Gastroesophageal sphincter (tissue), 4 donors: ENCODE measurements at regions not wholly inside any gene's neighbourhood (a gene's known extent, or its start where the extent isn't known, plus 50 kb on each side); places are given as distances from the start of the nearest gene placed in this dataset.

ENCODE experiments used
- ATAC-seq: fragments of 150-250 bp; one replicate; pipeline ENCODE4 v1.9.1; 2016; ENCODE audit warnings: mild to moderate bottlenecking, moderate library complexity
- H3K27ac ChIP-seq, 4 donors: fragments of 200-600 bp; sonication (generic) in 3 of 4; 1 replicate in 3 of 4; 2 replicates in 1 of 4; pipeline ENCODE4 v1.5.1; 2016 to 2019
- H3K27me3 ChIP-seq: fragments of 200-600 bp; sonication (generic); one replicate; pipeline ENCODE4 v1.5.1; 2019
- H3K36me3 ChIP-seq, 2 donors: fragments of 200-600 bp; sonication (generic); one replicate each; pipeline ENCODE4 v1.5.1; 2019; ENCODE audit warnings: control low read depth in 1 of 2
- H3K4me1 ChIP-seq, 3 donors: fragments of 200-600 bp; sonication (generic); 1 replicate in 2 of 3; 2 replicates in 1 of 3; pipeline ENCODE4 v1.5.1; 2016 to 2019; ENCODE audit warnings: control low read depth in 2 of 3
- H3K4me3 ChIP-seq, 2 donors: fragments of 200-600 bp; sonication (generic); one replicate each; pipeline ENCODE4 v1.5.1; 2019; ENCODE audit warnings: mild to moderate bottlenecking in 1 of 2, moderate library complexity in 1 of 2
- H3K9me3 ChIP-seq, 3 donors: fragments of 200-600 bp; sonication (generic); one replicate each; pipeline ENCODE4 v1.5.1; 2017 to 2019; ENCODE audit warnings: control low read depth in 2 of 3
- EP300 ChIP-seq: sonication (generic); formaldehyde crosslinking; IDR thresholded peaks from one replicate; pipeline ENCODE4 v1.6.1; 2017; ENCODE audit warnings: antibody characterized with exemption, mild to moderate bottlenecking
- POLR2A ChIP-seq, 2 donors: fragments of 450-650 bp; IDR thresholded peaks; one replicate each; pipeline ENCODE4 v1.6.1; 2017; ENCODE audit warnings: antibody characterized with exemption in 2 of 2, mild to moderate bottlenecking in 2 of 2, moderate library complexity in 1 of 2
- POLR2AphosphoS5 ChIP-seq: sonication (generic); formaldehyde crosslinking; IDR thresholded peaks from one replicate; pipeline ENCODE4 v1.6.1; 2017; ENCODE audit warnings: antibody characterized with exemption
- WGBS, 2 donors: methylation state at CpG; one replicate each; pipeline ENCODE4 v1.1.5; 2018; ENCODE audit warnings: low coverage in 1 of 2; 5-methylcytosine and 5-hydroxymethylcytosine counted together
- TF ChIP-seq, protein P1 (sequence below), 4 experiments: fragments of 200-600 bp in 2 of 4; fragments of 450-650 bp in 2 of 4; sonication (generic) in 1 of 4; IDR thresholded peaks; one replicate each; pipeline ENCODE4 v1.5.1; 2017 to 2019; ENCODE audit warnings: antibody characterized with exemption in 4 of 4, mild to moderate bottlenecking in 2 of 4, moderate library complexity in 2 of 4

DNA sequence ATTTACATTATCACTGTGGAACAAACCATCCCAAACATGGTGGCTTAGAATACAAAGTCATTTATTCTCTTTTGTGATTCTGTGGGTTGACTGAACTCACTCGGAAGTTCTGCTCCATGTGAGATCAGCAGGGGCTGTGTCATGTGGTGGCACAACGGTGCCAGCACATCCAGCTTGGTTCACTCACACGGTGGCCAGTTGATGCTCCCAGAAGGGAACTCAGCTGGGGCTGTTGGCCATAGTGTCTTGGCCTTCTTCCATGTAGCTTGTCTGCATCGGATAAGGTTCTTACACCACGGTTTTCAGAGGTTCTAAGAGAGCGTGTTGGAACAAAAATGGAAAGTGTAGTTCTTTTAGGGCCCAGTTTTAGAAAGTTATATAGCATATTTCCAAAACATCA, 312.7 kb downstream of the DMRT2 start:
- no peaks in the 10 kb centered on the region for H3K4me1 ChIP-seq
- H3K4me3 ChIP-seq = no peak overlapping the region
- no peak for ATAC-seq
- WGBS, 2 donors = 70 to 80% methylated on average over 4 to 5 of the region's 6 CpGs
- TF ChIP-seq POLR2A (IDR thresholded peaks at IDR 0.05) (no peak), POLR2AphosphoS5 (no peak), EP300 (no peak)
- TF ChIP-seq, protein P1, sequence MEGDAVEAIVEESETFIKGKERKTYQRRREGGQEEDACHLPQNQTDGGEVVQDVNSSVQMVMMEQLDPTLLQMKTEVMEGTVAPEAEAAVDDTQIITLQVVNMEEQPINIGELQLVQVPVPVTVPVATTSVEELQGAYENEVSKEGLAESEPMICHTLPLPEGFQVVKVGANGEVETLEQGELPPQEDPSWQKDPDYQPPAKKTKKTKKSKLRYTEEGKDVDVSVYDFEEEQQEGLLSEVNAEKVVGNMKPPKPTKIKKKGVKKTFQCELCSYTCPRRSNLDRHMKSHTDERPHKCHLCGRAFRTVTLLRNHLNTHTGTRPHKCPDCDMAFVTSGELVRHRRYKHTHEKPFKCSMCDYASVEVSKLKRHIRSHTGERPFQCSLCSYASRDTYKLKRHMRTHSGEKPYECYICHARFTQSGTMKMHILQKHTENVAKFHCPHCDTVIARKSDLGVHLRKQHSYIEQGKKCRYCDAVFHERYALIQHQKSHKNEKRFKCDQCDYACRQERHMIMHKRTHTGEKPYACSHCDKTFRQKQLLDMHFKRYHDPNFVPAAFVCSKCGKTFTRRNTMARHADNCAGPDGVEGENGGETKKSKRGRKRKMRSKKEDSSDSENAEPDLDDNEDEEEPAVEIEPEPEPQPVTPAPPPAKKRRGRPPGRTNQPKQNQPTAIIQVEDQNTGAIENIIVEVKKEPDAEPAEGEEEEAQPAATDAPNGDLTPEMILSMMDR (IDR thresholded peaks at IDR 0.05) = no peak
- H3K36me3 ChIP-seq = no peaks in the 10 kb centered on the region
- no peaks in the 10 kb centered on the region for H3K27me3 ChIP-seq
- no peak overlapping the region for H3K27ac ChIP-seq
- H3K9me3 ChIP-seq = no peaks in the 10 kb centered on the region

DNA sequence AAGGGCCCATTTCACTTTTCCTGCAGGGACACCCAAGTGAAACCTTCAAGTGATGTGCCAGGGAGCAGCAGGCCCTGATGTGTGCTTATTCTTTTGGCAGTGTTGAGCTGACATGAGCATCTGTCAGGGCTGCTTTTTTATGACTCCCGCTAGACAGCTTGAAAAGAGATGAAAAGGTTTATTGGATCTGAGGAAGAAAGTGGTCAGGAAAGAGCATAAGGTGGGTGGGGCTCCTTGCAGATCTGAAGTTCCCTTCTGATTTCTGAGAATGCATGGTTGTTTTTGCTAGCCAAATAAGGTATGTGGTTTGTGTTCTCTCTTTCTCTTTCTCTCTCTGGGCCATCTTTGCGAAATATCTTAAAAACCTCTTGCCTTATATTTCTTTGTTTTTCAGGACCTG, 316.1 kb downstream of the DMRT2 start:
- Histone ChIP-seq H3K4me3 (no peak overlapping the region), H3K27ac (no peak overlapping the region), H3K36me3 (no peaks in the 10 kb centered on the region), H3K27me3 (no peaks in the 10 kb centered on the region), H3K4me1 (no peaks in the 10 kb centered on the region), H3K9me3 (no peaks in the 10 kb centered on the region)
- no peak for TF ChIP-seq POLR2AphosphoS5
- TF ChIP-seq EP300 = no peak
- TF ChIP-seq, protein P1 (IDR thresholded peaks at IDR 0.05) = no peak
- no peak for TF ChIP-seq POLR2A (IDR thresholded peaks at IDR 0.05)
- WGBS, 2 donors = 51 to 100% methylated on average over 1 to 2 of the region's 2 CpGs
- ATAC-seq = no peak

DNA sequence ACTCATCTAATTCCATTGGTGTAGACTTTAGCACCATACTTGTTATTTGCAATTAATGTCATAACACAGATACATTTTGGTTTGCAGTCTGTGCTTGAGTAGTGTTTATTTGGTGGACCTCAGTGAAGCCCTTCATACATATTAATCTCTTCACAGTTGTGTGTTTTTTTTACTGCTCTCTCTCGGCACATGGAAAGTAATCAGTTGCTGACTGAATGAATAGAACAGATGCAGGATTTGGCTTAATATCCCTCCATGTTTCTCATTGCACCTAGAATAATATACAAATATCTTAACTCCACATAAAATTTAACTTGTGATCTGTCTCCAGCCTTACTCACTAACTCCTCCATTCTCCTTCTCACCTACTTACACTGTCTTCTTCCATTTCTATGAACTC, 319.1 kb downstream of the DMRT2 start:
- ATAC-seq = no peak
- 36 to 83% methylated on average over 1 of the region's 1 CpG for WGBS, 2 donors

DNA sequence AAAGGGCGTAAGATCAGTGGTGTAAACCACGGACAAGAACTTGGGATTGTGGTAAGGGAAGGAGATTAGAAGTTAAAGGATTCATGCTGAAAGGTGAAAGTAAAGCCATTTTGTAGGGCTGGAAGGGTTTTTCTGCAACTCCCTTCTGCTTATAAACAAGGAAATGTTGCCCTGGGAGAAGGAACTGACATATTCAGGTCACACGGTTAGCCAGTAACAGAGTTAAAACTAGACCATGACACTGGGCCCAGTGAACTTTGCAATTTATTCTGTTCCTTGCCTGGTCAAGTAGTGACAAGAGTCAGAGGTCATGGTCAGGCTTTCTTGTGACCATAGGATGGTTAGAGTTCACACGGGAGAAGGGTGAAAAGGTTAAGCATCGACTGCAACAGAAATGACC, 323.3 kb downstream of the DMRT2 start:
- no peak overlapping the region for H3K4me3 ChIP-seq
- no peaks in the 10 kb centered on the region for H3K9me3 ChIP-seq
- ATAC-seq = no peak
- H3K36me3 ChIP-seq = no peaks in the 10 kb centered on the region
- no peak for TF ChIP-seq EP300
- TF ChIP-seq POLR2AphosphoS5 = no peak
- TF ChIP-seq, protein P1 (IDR thresholded peaks at IDR 0.05) = no peak
- no peak for TF ChIP-seq POLR2A (IDR thresholded peaks at IDR 0.05)
- WGBS, 2 donors = 63 to 66% methylated on average over 3 to 5 of the region's 5 CpGs
- H3K27me3 ChIP-seq = no peaks in the 10 kb centered on the region
- H3K27ac ChIP-seq = no peak overlapping the region
- no peaks in the 10 kb centered on the region for H3K4me1 ChIP-seq

More for the DNA sequence above, 319.1 kb downstream of the DMRT2 start:
- Histone ChIP-seq H3K36me3 (no peaks in the 10 kb centered on the region), H3K9me3 (no peaks in the 10 kb centered on the region), H3K27ac (no peak overlapping the region), H3K27me3 (no peaks in the 10 kb centered on the region), H3K4me1 (no peaks in the 10 kb centered on the region), H3K4me3 (no peak overlapping the region)
- TF ChIP-seq, protein P1 (IDR thresholded peaks at IDR 0.05) = no peak
- TF ChIP-seq EP300 (no peak), POLR2AphosphoS5 (no peak), POLR2A (IDR thresholded peaks at IDR 0.05) (no peak)

DNA sequence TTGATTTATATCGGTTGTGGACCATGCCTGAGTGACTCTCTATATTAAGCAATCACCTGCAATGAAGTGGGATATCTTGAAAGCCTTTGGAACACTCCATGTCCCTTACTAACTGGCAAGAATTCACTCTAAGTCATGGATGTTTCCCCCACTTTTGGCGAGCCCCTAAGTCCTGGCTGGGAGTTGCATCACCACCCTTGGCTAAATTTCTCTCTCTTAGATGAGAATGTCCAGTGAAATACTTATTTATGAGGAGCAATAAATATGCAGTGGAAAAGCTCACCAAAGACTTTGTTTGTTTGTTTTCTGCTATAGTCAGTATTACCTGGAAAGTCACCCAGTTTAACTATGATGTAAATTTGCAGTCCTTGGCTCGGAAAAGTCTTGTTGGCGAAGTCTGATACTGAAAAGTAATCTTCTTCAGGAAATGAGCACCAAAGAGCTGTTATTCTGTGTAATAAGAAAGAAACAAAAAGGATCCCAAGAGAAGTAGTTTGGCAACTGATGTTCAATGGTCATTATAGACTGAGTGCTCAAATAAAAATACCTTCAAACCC, 333.8 kb downstream of the DMRT2 start:
- WGBS, 2 donors = 49 to 83% methylated on average over 3 of the region's 4 CpGs
- TF ChIP-seq, protein P1 (IDR thresholded peaks at IDR 0.05) = no peak
- TF ChIP-seq POLR2AphosphoS5 = no peak
- no peak for TF ChIP-seq EP300
- no peak for TF ChIP-seq POLR2A (IDR thresholded peaks at IDR 0.05)

More for the DNA sequence above, 333.8 kb downstream of the DMRT2 start:
- Histone ChIP-seq H3K4me1 (no peaks in the 10 kb centered on the region), H3K9me3 (no peaks in the 10 kb centered on the region), H3K27ac (no peak overlapping the region), H3K4me3 (no peak overlapping the region), H3K36me3 (no peaks in the 10 kb centered on the region), H3K27me3 (no peaks in the 10 kb centered on the region)
- ATAC-seq = peak; percentile 71
